H1 (cell line): ENCODE measurements at regions not wholly inside any gene's neighbourhood (a gene's known extent, or its start where the extent isn't known, plus 50 kb on each side); places are given as distances from the start of the nearest gene placed in this dataset.

Source experiments
- CTCF ChIA-PET: fragments of 300-600 bp; sonication (Branson Sonifier 250); formaldehyde crosslinking; loops from one replicate; lab custom pipeline; 2021; ENCODE audit not compliant: partially characterized antibody; lab: Charles Lee
- POLR2A ChIA-PET: fragments of 300-600 bp; sonication (Branson Sonifier 250); formaldehyde crosslinking; loops from one replicate; lab custom pipeline; 2021; ENCODE audit warnings: inconsistent platforms; ENCODE audit not compliant: partially characterized antibody; lab: Charles Lee
- DNase-seq, 2 experiments: peaks; one replicate each; pipeline versions ENCODE4 v3.0.0 to v3.0.0-alpha.2; 2010 to 2022; ENCODE audit warnings: low spot score in 2 of 2, low read depth in 1 of 2, mixed read lengths in 1 of 2
- FAIRE-seq: peaks from 2 replicates; lab custom pipeline; 2011; peaks lifted over from hg19 to GRCh38; lab: Jason Lieb, UNC
- H2AFZ ChIP-seq: 2 replicates; pipeline ENCODE4 v1.8.1; 2012; ENCODE audit warnings: low read length, inconsistent platforms
- H2AK5ac ChIP-seq: 2 replicates; pipeline ENCODE4 v1.6.1; 2013; ENCODE audit warnings: low read depth, low read length
- H2BK120ac ChIP-seq: replicated peaks from 2 replicates; pipeline ENCODE3; 2013; ENCODE audit warnings: low read depth, low read length, inconsistent platforms
- H2BK12ac ChIP-seq: 2 replicates; pipeline ENCODE4 v1.6.1; 2013; ENCODE audit warnings: low read depth, low read length
- H2BK15ac ChIP-seq: 2 replicates; pipeline ENCODE4 v1.6.1; 2013; ENCODE audit warnings: low read length
- H2BK20ac ChIP-seq: 2 replicates; pipeline ENCODE4 v1.6.1; 2013; ENCODE audit warnings: low read length
- H2BK5ac ChIP-seq: 2 replicates; pipeline ENCODE4 v1.6.1; 2013; ENCODE audit warnings: low read depth, low read length
- H3K14ac ChIP-seq: 2 replicates; pipeline ENCODE4 v1.6.1; 2013; ENCODE audit warnings: inconsistent platforms; ENCODE audit not compliant: insufficient read length
- H3K18ac ChIP-seq: 2 replicates; pipeline ENCODE4 v1.6.1; 2013; ENCODE audit warnings: low read length; ENCODE audit errors: extremely low read depth
- H3K23ac ChIP-seq: 2 replicates; pipeline ENCODE4 v1.6.1; 2013; ENCODE audit warnings: inconsistent platforms; ENCODE audit not compliant: insufficient read length
- H3K23me2 ChIP-seq: 2 replicates; pipeline ENCODE4 v1.6.1; 2013; ENCODE audit warnings: low read depth, low read length
- H3K27ac ChIP-seq: 2 replicates; pipeline ENCODE4 v1.6.1; 2011; ENCODE audit warnings: low read depth, low read length, inconsistent platforms
- H3K27me3 ChIP-seq, 4 experiments: replicated peaks in 1 of 4; 1 replicate in 1 of 4; 2 replicates in 3 of 4; pipeline versions ENCODE4 v1.6.1 to v1.8.1; 2011 to 2013; ENCODE audit warnings: low read length in 3 of 4, mild to moderate bottlenecking in 3 of 4, inconsistent platforms in 2 of 4, mixed read lengths in 2 of 4, moderate library complexity in 1 of 4; ENCODE audit not compliant: control insufficient read depth in 3 of 4, insufficient read depth in 3 of 4; ENCODE audit errors: extremely low read depth in 1 of 4
- H3K36me3 ChIP-seq, 4 experiments: 2 replicates each; pipeline versions ENCODE4 v1.6.1 to v1.8.1; 2011 to 2013; ENCODE audit warnings: mild to moderate bottlenecking in 4 of 4, low read length in 3 of 4, moderate library complexity in 2 of 4, control low read depth in 1 of 4, inconsistent platforms in 1 of 4; ENCODE audit not compliant: insufficient read depth in 4 of 4, control insufficient read depth in 2 of 4
- H3K4ac ChIP-seq: replicated peaks from 2 replicates; pipeline ENCODE3; 2013; ENCODE audit warnings: low read length, low read depth, mixed read lengths, inconsistent platforms; ENCODE audit not compliant: insufficient read length
- H3K4me1 ChIP-seq, 4 experiments: replicated peaks in 1 of 4; 1 replicate in 1 of 4; 2 replicates in 3 of 4; pipeline versions ENCODE4 v1.6.1 to v1.8.1; 2011 to 2013; ENCODE audit warnings: low read length in 3 of 4, inconsistent platforms in 2 of 4, mixed read lengths in 1 of 4; ENCODE audit not compliant: insufficient read depth in 4 of 4, control insufficient read depth in 3 of 4
- H3K4me2 ChIP-seq, 2 experiments: 2 replicates each; pipeline versions ENCODE4 v1.6.1 to v1.8.1; 2011 to 2013; ENCODE audit warnings: low read depth in 2 of 2, low read length in 2 of 2, control low read depth in 1 of 2, inconsistent platforms in 1 of 2, mild to moderate bottlenecking in 1 of 2; ENCODE audit not compliant: insufficient read depth in 1 of 2
- H3K4me3 ChIP-seq, 4 experiments: fragments of 200-600, 300-600 bp in 1 of 4; sonication (generic), shearing (Covaris generic), sonication (Bioruptor Twin) in 1 of 4; 2 replicates each; pipeline versions ENCODE4 v1.5.1 to v1.8.1; 2011 to 2016; ENCODE audit warnings: low read length in 4 of 4, low read depth in 3 of 4, control low read depth in 2 of 4, inconsistent platforms in 2 of 4, mild to moderate bottlenecking in 2 of 4, mixed read lengths in 1 of 4, moderate library complexity in 1 of 4; ENCODE audit not compliant: insufficient read depth in 2 of 4; ENCODE audit errors: extremely low read depth in 1 of 4
- H3K56ac ChIP-seq: replicated peaks from 2 replicates; pipeline ENCODE3; 2013; ENCODE audit warnings: low read depth, mild to moderate bottlenecking, mixed read lengths, low read length, inconsistent platforms; ENCODE audit not compliant: insufficient read length
- H3K79me1 ChIP-seq: 2 replicates; pipeline ENCODE4 v1.6.1; 2013; ENCODE audit warnings: low read depth, low read length, control low read depth
- H3K79me2 ChIP-seq, 2 experiments: 2 replicates each; pipeline versions ENCODE4 v1.6.1 to v1.8.1; 2012 to 2013; ENCODE audit warnings: low read length in 2 of 2, mild to moderate bottlenecking in 2 of 2, inconsistent platforms in 1 of 2; ENCODE audit not compliant: insufficient read depth in 2 of 2, control insufficient read depth in 1 of 2
- H3K9ac ChIP-seq, 4 experiments: replicated peaks in 1 of 4; 1 replicate in 1 of 4; 2 replicates in 3 of 4; pipeline versions ENCODE4 v1.6.1 to v1.8.1; 2011 to 2013; ENCODE audit warnings: low read depth in 3 of 4, low read length in 3 of 4, control low read depth in 2 of 4, mild to moderate bottlenecking in 2 of 4, moderate library complexity in 2 of 4, inconsistent platforms in 1 of 4; ENCODE audit errors: extremely low read depth in 1 of 4
- H3K9me3 ChIP-seq, 2 experiments: 2 replicates each; pipeline versions ENCODE4 v1.6.1 to v1.8.1; 2012 to 2013; ENCODE audit warnings: mild to moderate bottlenecking in 2 of 2, moderate library complexity in 2 of 2, control low read depth in 1 of 2, inconsistent platforms in 1 of 2, low read depth in 1 of 2, low read length in 1 of 2, mixed read lengths in 1 of 2; ENCODE audit not compliant: insufficient read depth in 2 of 2
- H4K20me1 ChIP-seq, 2 experiments: replicated peaks in 1 of 2; 2 replicates each; pipeline versions ENCODE3 to v1.8.1; 2011 to 2013; ENCODE audit warnings: inconsistent platforms in 2 of 2, low read length in 2 of 2, mild to moderate bottlenecking in 1 of 2; ENCODE audit not compliant: insufficient read depth in 2 of 2, control insufficient read depth in 1 of 2
- H4K5ac ChIP-seq: 2 replicates; pipeline ENCODE4 v1.6.1; 2013; ENCODE audit warnings: low read length, low read depth, mixed read lengths, inconsistent platforms; ENCODE audit not compliant: insufficient read length
- H4K8ac ChIP-seq: 2 replicates; pipeline ENCODE4 v1.8.0; 2013; ENCODE audit warnings: mild to moderate bottlenecking, moderate library complexity, low read length, inconsistent platforms; ENCODE audit not compliant: insufficient read depth; ENCODE audit errors: extremely low read depth
- H4K91ac ChIP-seq: replicated peaks from 2 replicates; pipeline ENCODE3; 2013; ENCODE audit warnings: low read length, mixed read lengths, inconsistent platforms; ENCODE audit not compliant: insufficient read length
- CBX5 ChIP-seq: fragments of 300-800, 300-1000 bp; sonication (generic); IDR thresholded peaks from 2 replicates; pipeline ENCODE4 v1.7.1; 2016; ENCODE audit warnings: antibody characterized with exemption, low read length, low read depth
- CBX8 ChIP-seq: fragments of 300-800, 300-1000 bp; sonication (generic); IDR thresholded peaks from 2 replicates; pipeline ENCODE4 v1.7.1; 2016; ENCODE audit warnings: low read depth, low read length, borderline replicate concordance
- HDAC2 ChIP-seq, 2 experiments: fragments of 300-600 bp in 1 of 2; sonication (generic) in 1 of 2; IDR thresholded peaks; 2 replicates each; pipeline ENCODE4 v1.6.1; 2011 to 2012; ENCODE audit warnings: low read depth in 2 of 2, low read length in 2 of 2, mild to moderate bottlenecking in 2 of 2, moderate library complexity in 2 of 2, borderline replicate concordance in 1 of 2, inconsistent platforms in 1 of 2
- KDM1A ChIP-seq: fragments of 200-600, 300-600 bp; sonication (generic); IDR thresholded peaks from 2 replicates; pipeline ENCODE4 v1.7.1; 2016; ENCODE audit warnings: mild to moderate bottlenecking, low read length, borderline replicate concordance
- NRF1 ChIP-seq: IDR thresholded peaks from 2 replicates; pipeline ENCODE4 v1.6.1; 2011; ENCODE audit warnings: mild to moderate bottlenecking, low read depth, low read length, improper control_type of control experiment
- PHF8 ChIP-seq: fragments of 200-600 bp; sonication (generic); conservative IDR thresholded peaks from 2 replicates; pipeline ENCODE4 v1.7.1; 2012; ENCODE audit warnings: low read depth, mild to moderate bottlenecking, inconsistent platforms, low read length, moderate library complexity
- RAD21 ChIP-seq, 2 experiments: IDR thresholded peaks in 1 of 2; conservative IDR thresholded peaks in 1 of 2; 2 replicates each; pipeline ENCODE4 v1.6.1; 2011; ENCODE audit warnings: low read depth in 2 of 2, low read length in 2 of 2, improper control_type of control experiment in 1 of 2, inconsistent platforms in 1 of 2, mild to moderate bottlenecking in 1 of 2, moderate library complexity in 1 of 2
- RFX5 ChIP-seq: IDR thresholded peaks from 2 replicates; pipeline ENCODE4 v1.6.1; 2011; ENCODE audit warnings: low read depth, low read length, improper control_type of control experiment, borderline replicate concordance
- RXRA ChIP-seq: IDR thresholded peaks from 2 replicates; pipeline ENCODE4 v1.6.1; 2011; ENCODE audit warnings: low read depth, mild to moderate bottlenecking, low read length, moderate library complexity; ENCODE audit not compliant: insufficient read depth
- SIN3A ChIP-seq, 2 experiments: IDR thresholded peaks in 1 of 2; conservative IDR thresholded peaks in 1 of 2; 2 replicates each; pipeline ENCODE4 v1.6.1; 2011 to 2012; ENCODE audit warnings: low read length in 2 of 2, improper control_type of control experiment in 1 of 2, low read depth in 1 of 2, mild to moderate bottlenecking in 1 of 2
- SUZ12 ChIP-seq: fragments of 200-600 bp; sonication (generic); IDR thresholded peaks from 2 replicates; pipeline ENCODE4 v1.6.1; 2012; ENCODE audit warnings: mild to moderate bottlenecking, inconsistent platforms, low read length, moderate library complexity, mixed read lengths
- ZNF274 ChIP-seq: IDR thresholded peaks from 2 replicates; pipeline ENCODE4 v1.7.0; 2012; ENCODE audit warnings: low read length, borderline replicate concordance; ENCODE audit errors: extremely low read depth
- TF ChIP-seq, protein P1 (sequence below): IDR thresholded peaks from 2 replicates; pipeline ENCODE4 v1.6.1; 2012; ENCODE audit warnings: low read length, inconsistent platforms

DNA sequence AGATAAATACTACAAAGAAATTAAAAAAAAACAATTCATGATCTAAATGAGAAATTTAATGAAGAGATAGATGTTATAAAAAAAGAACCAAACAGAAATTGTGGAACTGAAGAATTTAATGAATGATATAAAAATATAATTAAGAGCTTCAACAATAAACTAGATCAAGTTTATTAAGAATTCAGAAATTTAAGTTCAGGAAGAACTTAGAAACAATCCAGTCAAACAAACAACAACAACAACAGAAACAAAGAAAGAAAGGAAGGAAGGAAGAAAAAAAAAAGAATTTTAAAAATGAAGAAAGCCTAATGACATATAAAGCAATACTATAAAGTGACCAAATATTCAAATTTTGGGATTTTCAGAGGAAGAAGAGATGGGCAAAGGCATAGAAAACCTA lies 157.3 kb upstream of the FOXN2 start:
- Histone ChIP-seq H4K20me1 (no peaks in the 10 kb centered on the region), H4K8ac (no peak overlapping the region), H3K79me1 (no peaks in the 10 kb centered on the region), H3K36me3 (no peaks in the 10 kb centered on the region), H3K4me2 (no peak overlapping the region), H3K4ac (no peak overlapping the region), H2BK12ac (no peak overlapping the region), H2AFZ (no peak overlapping the region), H4K91ac (no peak overlapping the region), H3K27me3 (no peaks in the 10 kb centered on the region), H3K14ac (no peak overlapping the region), H3K9ac (no peak overlapping the region), H3K56ac (no peak overlapping the region), H2BK20ac (no peak overlapping the region), H4K5ac (no peak overlapping the region), H3K4me1 (no peaks in the 10 kb centered on the region), H3K23me2 (no peaks in the 10 kb centered on the region), H3K9me3 (no peaks in the 10 kb centered on the region), H3K79me2 (no peaks in the 10 kb centered on the region), H2BK120ac (no peak overlapping the region), H2BK5ac (no peak overlapping the region), H3K18ac (no peak overlapping the region), H2AK5ac (no peak overlapping the region), H3K27ac (no peak overlapping the region), H3K23ac (no peak overlapping the region), H2BK15ac (no peak overlapping the region), H3K4me3 (no peak overlapping the region)
- POLR2A ChIA-PET, result interaction anchor here (0.8 kb wide), 1 partner anchor 12 kb away, joined by 3 read pairs; no protein-coding TSS in a partner anchor
- no peak for DNase-seq
- CTCF ChIA-PET, result no interaction called here
- FAIRE-seq, result no peak
- TF ChIP-seq HDAC2 (IDR thresholded peaks at IDR 0.05; ENCODE audit: borderline replicate concordance in 1 of 2, low read depth in 2 of 2, low read length in 2 of 2) (no peak), RAD21 (IDR thresholded peaks at IDR 0.05 in 1 of 2, conservative IDR thresholded peaks at IDR 0.05 in 1 of 2; ENCODE audit: low read depth in 2 of 2, low read length in 2 of 2) (no peak), SUZ12 (no peak), NRF1 (no peak), RFX5 (no peak), SIN3A (conservative IDR thresholded peaks at IDR 0.05 in 1 of 2, IDR thresholded peaks at IDR 0.05 in 1 of 2; ENCODE audit: low read depth in 1 of 2, low read length in 2 of 2) (no peak), PHF8 (no peak), CBX8 (no peak), KDM1A (no peak), CBX5 (no peak), ZNF274 (no peak), RXRA (no peak)
- TF ChIP-seq, protein P1, sequence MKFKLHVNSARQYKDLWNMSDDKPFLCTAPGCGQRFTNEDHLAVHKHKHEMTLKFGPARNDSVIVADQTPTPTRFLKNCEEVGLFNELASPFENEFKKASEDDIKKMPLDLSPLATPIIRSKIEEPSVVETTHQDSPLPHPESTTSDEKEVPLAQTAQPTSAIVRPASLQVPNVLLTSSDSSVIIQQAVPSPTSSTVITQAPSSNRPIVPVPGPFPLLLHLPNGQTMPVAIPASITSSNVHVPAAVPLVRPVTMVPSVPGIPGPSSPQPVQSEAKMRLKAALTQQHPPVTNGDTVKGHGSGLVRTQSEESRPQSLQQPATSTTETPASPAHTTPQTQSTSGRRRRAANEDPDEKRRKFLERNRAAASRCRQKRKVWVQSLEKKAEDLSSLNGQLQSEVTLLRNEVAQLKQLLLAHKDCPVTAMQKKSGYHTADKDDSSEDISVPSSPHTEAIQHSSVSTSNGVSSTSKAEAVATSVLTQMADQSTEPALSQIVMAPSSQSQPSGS, result no peak
